Heart left ventricle (tissue), 16 donors: ENCODE measurements at regions not wholly inside any gene's neighbourhood (a gene's known extent, or its start where the extent isn't known, plus 50 kb on each side); places are given as distances from the start of the nearest gene placed in this dataset.

ENCODE experiments used
- ATAC-seq, 4 donors: fragments of 200-7000 bp; cut with Tn5 transposase; one replicate each; pipeline ENCODE4 v1.9.1; 2020 to 2022; ENCODE audit warnings: moderate library complexity in 4 of 4, mild to moderate bottlenecking in 3 of 4, moderate number of reproducible peaks in 1 of 4
- DNase-seq, 5 donors: peaks; one replicate each; pipeline ENCODE4 v3.0.0-alpha.2; 2020
- H3K27ac ChIP-seq, 12 donors: fragments of 200-600 bp; sonication (generic) in 4 of 12; one replicate each; pipeline versions ENCODE4 v1.5.0 to v1.8.0; 2016 to 2022; ENCODE audit warnings: mild to moderate bottlenecking in 2 of 12
- H3K27me3 ChIP-seq, 9 donors: fragments of 200-600 bp; sonication (generic) in 2 of 9; one replicate each; pipeline versions ENCODE4 v1.5.1 to v1.8.0; 2016 to 2022; ENCODE audit warnings: mild to moderate bottlenecking in 3 of 9
- H3K36me3 ChIP-seq, 9 donors: fragments of 200-600 bp; sonication (generic) in 2 of 9; one replicate each; pipeline versions ENCODE4 v1.5.0 to v1.8.0; 2018 to 2022; ENCODE audit warnings: mild to moderate bottlenecking in 2 of 9
- H3K4me1 ChIP-seq, 12 donors: fragments of 200-600 bp; sonication (generic) in 4 of 12; one replicate each; pipeline versions ENCODE4 v1.5.0 to v1.8.0; 2016 to 2022; ENCODE audit warnings: mild to moderate bottlenecking in 3 of 12
- H3K4me3 ChIP-seq, 12 donors: fragments of 200-600 bp; sonication (generic) in 4 of 12; one replicate each; pipeline versions ENCODE4 v1.5.0 to v1.8.0; 2017 to 2022; ENCODE audit warnings: mild to moderate bottlenecking in 9 of 12, moderate library complexity in 4 of 12
- H3K9me3 ChIP-seq, 12 donors: fragments of 200-600 bp; sonication (generic) in 4 of 12; one replicate each; pipeline versions ENCODE4 v1.5.0 to v1.8.0; 2016 to 2022; ENCODE audit warnings: mild to moderate bottlenecking in 1 of 12
- CTCF ChIP-seq, 12 donors: fragments of 200-600 bp; sonication (generic) in 4 of 12; IDR thresholded peaks; one replicate each; pipeline versions ENCODE4 v1.5.0 to v1.8.0; 2018 to 2022; ENCODE audit warnings: antibody characterized with exemption in 12 of 12, mild to moderate bottlenecking in 5 of 12
- POLR2A ChIP-seq, 2 donors: fragments of 450-650 bp; IDR thresholded peaks; one replicate each; pipeline ENCODE4 v1.6.1; 2017; ENCODE audit warnings: antibody characterized with exemption in 2 of 2, mild to moderate bottlenecking in 2 of 2, moderate library complexity in 2 of 2
- WGBS, 4 donors: extraction: QIAGEN DNeasy Blood & Tissue Kit in 2 of 4; methylation state at CpG; one replicate each; pipeline versions ENCODE4 v1.1.5 to v1.1.7; 2013 to 2018; 5-methylcytosine and 5-hydroxymethylcytosine counted together
- intact Hi-C, 10 donors: fragments of 100-400 bp; cut with DNase I; formaldehyde crosslinking; loops; one replicate each; pipeline versions ENCODE4 v1.11.1 to v1.14.2; 2022
- donor health status: ischemic (EF 13 %, LVEDD 7.1; RV severe dilation, severe dysfunction).
- donor health status: healthy with polysubstance abuse.
- donor health status: DM: no; HTN: yes; CAD: no.
- donor health status: DM: no; HTN: no; CAD: no.
- donor health status: ischemic (EF 25% LVEDD 6.9; RV normal size, moderate dysfunction).
- donor health status: ischemic (EF 25% LVEDD 5.7; RV mildly dilated, moderate dysfunction).
- donor health status: healthy.
- donor health status: DM: yes; HTN: yes; CAD: no.
- donor health status: ischemic (EF 35%, LVEDD 5.7; RV mildly dilated, moderate dysfunction).
- donor health status: nonischemic (EF 11% LVEDD 7.7; RV severe dilation, severe dysfunction).
- donor health status: DM: yes; HTN: yes; CAD: no.
- donor health status: PGD.
- donor health status: ischemic (EF 29% LVEDD 5.4; RV normal size, mild dysfunction).
- donor health status: nonischemic (EF 23%, LVEDD 6.1; RV moderate dilation, normal function).

GRCh38 chr10:131536676-131537075 is 225.2 kb upstream of the TCERG1L start:
- WGBS, 4 donors, result 81 to 86% (median 83%) methylated on average over 12 to 15 of the region's 15 CpGs
- Histone ChIP-seq H3K36me3 (no peaks in the 10 kb centered on the region), H3K27me3 (peaks cover 0 to 12% (median 0%) of the 10 kb centered on the region in 9 donors), H3K4me3 (no peak overlapping the region), H3K9me3 (no peaks in the 10 kb centered on the region), H3K27ac (no peak overlapping the region), H3K4me1 (no peaks in the 10 kb centered on the region)
- TF ChIP-seq CTCF (IDR thresholded peaks at IDR 0.05) (no peak), POLR2A (IDR thresholded peaks at IDR 0.05) (no peak)
- ATAC-seq, result no peak
- intact Hi-C loops, result no loop called here
- no peak for DNase-seq

GRCh38 chr10:131537281-131537680 is 225.8 kb upstream of the TCERG1L start:
- Histone ChIP-seq H3K4me3 (no peak overlapping the region), H3K27ac (no peak overlapping the region), H3K27me3 (peaks cover 0 to 12% (median 0%) of the 10 kb centered on the region in 9 donors), H3K4me1 (no peaks in the 10 kb centered on the region), H3K36me3 (no peaks in the 10 kb centered on the region), H3K9me3 (no peaks in the 10 kb centered on the region)
- 26 to 53% (median 38%) methylated on average over 1 of the region's 1 CpG for WGBS, 4 donors
- intact Hi-C loops, result no loop called here
- no peak for TF ChIP-seq CTCF (IDR thresholded peaks at IDR 0.05)
- no peak for TF ChIP-seq POLR2A (IDR thresholded peaks at IDR 0.05)
- ATAC-seq (no peak), DNase-seq (no peak)

- H3K9me3 ChIP-seq, result no peaks in the 10 kb centered on the region
- peaks cover 0 to 24% (median 5%) of the 10 kb centered on the region in 9 donors for H3K27me3 ChIP-seq
- H3K27ac ChIP-seq, result no peak overlapping the region
- H3K4me3 ChIP-seq, result no peak overlapping the region
- no peak for ATAC-seq
- WGBS, 4 donors, result 72 to 77% (median 75%) methylated on average over 8 of the region's 8 CpGs
- no peaks in the 10 kb centered on the region for H3K36me3 ChIP-seq
- no peak for DNase-seq
- intact Hi-C loops, result no loop called here
- H3K4me1 ChIP-seq, result no peaks in the 10 kb centered on the region
- TF ChIP-seq POLR2A (IDR thresholded peaks at IDR 0.05) (no peak), CTCF (IDR thresholded peaks at IDR 0.05) (no peak)
Observed at GRCh38 chr10:131544495-131544894, 233.0 kb upstream of the TCERG1L start.

GRCh38 chr10:131546086-131546810 is 234.7 kb upstream of the TCERG1L start:
- Histone ChIP-seq H3K36me3 (no peaks in the 10 kb centered on the region), H3K4me3 (no peak overlapping the region), H3K27ac (no peak overlapping the region), H3K9me3 (no peaks in the 10 kb centered on the region), H3K4me1 (no peaks in the 10 kb centered on the region), H3K27me3 (peaks cover 0 to 24% (median 5%) of the 10 kb centered on the region in 9 donors)
- DNase-seq (no peak), ATAC-seq (no peak)
- intact Hi-C loops, result no loop called here
- TF ChIP-seq CTCF (IDR thresholded peaks at IDR 0.05) (no peak), POLR2A (IDR thresholded peaks at IDR 0.05) (no peak)
- 66 to 70% (median 67%) methylated on average over 13 of the region's 13 CpGs for WGBS, 4 donors
